SK-N-SH (cell line): ENCODE measurements at regions not wholly inside any gene's neighbourhood (a gene's known extent, or its start where the extent isn't known, plus 50 kb on each side); places are given as distances from the start of the nearest gene placed in this dataset.

ENCODE experiments used
- CTCF ChIA-PET: fragments of 300-600, 350-600 bp; formaldehyde crosslinking; extraction: SDS; loops from one replicate; lab custom pipeline; 2021; lab: Yijun Ruan, JAX
- POLR2A ChIA-PET: fragments of 350-600 bp; sonication (Branson Sonifier 250); formaldehyde crosslinking; extraction: SDS; loops from one replicate; lab custom pipeline; 2020; ENCODE audit warnings: antibody characterized with exemption, inconsistent platforms; lab: Yijun Ruan, JAX
- DNase-seq: peaks from one replicate; pipeline ENCODE4 v3.0.0; 2012
- H2AFZ ChIP-seq: fragments of 200-600 bp; sonication (generic); 2 replicates; pipeline ENCODE4 v1.8.1; 2016; ENCODE audit warnings: antibody characterized with exemption, mild to moderate bottlenecking, low read depth
- H3F3A ChIP-seq: fragments of 200-600 bp; sonication (generic); replicated peaks from 2 replicates; pipeline ENCODE3; 2016; ENCODE audit warnings: antibody characterized with exemption, mild to moderate bottlenecking; ENCODE audit not compliant: insufficient read depth
- H3K27ac ChIP-seq, 2 experiments: fragments of 200-500 bp in 1 of 2; fragments of 200-600 bp in 1 of 2; sonication (Bioruptor generic) in 1 of 2; sonication (generic), shearing (Covaris generic) in 1 of 2; 2 replicates each; pipeline versions ENCODE4 v1.5.1 to v1.6.1; 2014 to 2016; ENCODE audit warnings: low read depth in 2 of 2, inconsistent platforms in 1 of 2, low read length in 1 of 2, mild to moderate bottlenecking in 1 of 2, mixed read lengths in 1 of 2
- H3K27me3 ChIP-seq: fragments of 200-600 bp; sonication (generic), shearing (Covaris generic); 2 replicates; pipeline ENCODE4 v1.6.1; 2016; ENCODE audit warnings: mixed run types; ENCODE audit not compliant: insufficient read depth
- H3K36me3 ChIP-seq, 2 experiments: fragments of 200-500 bp in 1 of 2; fragments of 200-600 bp in 1 of 2; sonication (Bioruptor generic) in 1 of 2; sonication (generic) in 1 of 2; replicated peaks in 1 of 2; 2 replicates each; pipeline versions ENCODE3 to v1.5.1; 2014 to 2016; ENCODE audit warnings: low read length in 1 of 2, mild to moderate bottlenecking in 1 of 2; ENCODE audit not compliant: insufficient read depth in 2 of 2, control insufficient read depth in 1 of 2
- H3K4me1 ChIP-seq, 2 experiments: fragments of 200-500 bp in 1 of 2; fragments of 200-600 bp in 1 of 2; sonication (Bioruptor generic) in 1 of 2; sonication (generic), shearing (Covaris generic) in 1 of 2; 2 replicates each; pipeline versions ENCODE4 v1.5.1 to v1.6.1; 2014 to 2016; ENCODE audit warnings: low read depth in 1 of 2, low read length in 1 of 2, mixed run types in 1 of 2; ENCODE audit not compliant: insufficient read depth in 2 of 2, control insufficient read depth in 1 of 2
- H3K4me2 ChIP-seq: fragments of 200-600 bp; sonication (generic), shearing (Covaris generic); 2 replicates; pipeline ENCODE4 v1.6.1; 2017; ENCODE audit warnings: mixed run types
- H3K4me3 ChIP-seq, 2 experiments: fragments of 200-500 bp in 1 of 2; fragments of 200-600 bp in 1 of 2; sonication (Bioruptor generic) in 1 of 2; sonication (generic), shearing (Covaris generic) in 1 of 2; 2 replicates each; pipeline versions ENCODE4 v1.5.1 to v1.8.1; 2014 to 2016; ENCODE audit warnings: low read depth in 2 of 2, inconsistent platforms in 1 of 2, low read length in 1 of 2, mild to moderate bottlenecking in 1 of 2, mixed read lengths in 1 of 2, moderate library complexity in 1 of 2
- H3K79me2 ChIP-seq: fragments of 200-600 bp; sonication (generic); 2 replicates; pipeline ENCODE4 v1.8.1; 2017; ENCODE audit warnings: mild to moderate bottlenecking; ENCODE audit not compliant: insufficient read depth
- H3K9ac ChIP-seq: fragments of 200-600 bp; sonication (generic); 2 replicates; pipeline ENCODE4 v1.6.1; 2017; ENCODE audit warnings: mixed run types
- H3K9me2 ChIP-seq: fragments of 200-600 bp; sonication (generic); 2 replicates; pipeline ENCODE4 v1.6.1; 2017; ENCODE audit warnings: mixed run types
- H3K9me3 ChIP-seq: fragments of 200-600 bp; sonication (generic); 2 replicates; pipeline ENCODE4 v1.6.1; 2017; ENCODE audit warnings: mixed run types, mild to moderate bottlenecking, moderate library complexity
- H4K20me1 ChIP-seq: fragments of 200-600 bp; sonication (generic); 2 replicates; pipeline ENCODE4 v1.6.1; 2017; ENCODE audit warnings: mild to moderate bottlenecking, mixed run types; ENCODE audit not compliant: insufficient read depth
- CHD2 ChIP-seq: fragments of 150-350 bp; IDR thresholded peaks from 2 replicates; pipeline ENCODE4 v1.6.1; 2018; ENCODE audit warnings: low read length; ENCODE audit not compliant: partially characterized antibody
- EP300 ChIP-seq, 2 experiments: IDR thresholded peaks; 2 replicates each; pipeline versions ENCODE4 v1.4.0 to v1.6.1; 2012; ENCODE audit warnings: borderline replicate concordance in 1 of 2, low read depth in 1 of 2, low read length in 1 of 2
- EZH2phosphoT487 ChIP-seq: fragments of 200-600 bp; sonication (generic); IDR thresholded peaks from 2 replicates; pipeline ENCODE4 v1.6.1; 2017; ENCODE audit warnings: low read depth, mixed run types, mild to moderate bottlenecking, antibody characterized with exemption, moderate library complexity, borderline replicate concordance
- FOXM1 ChIP-seq: IDR thresholded peaks from 2 replicates; pipeline ENCODE4 v1.4.0; 2012; ENCODE audit warnings: low read depth, mild to moderate bottlenecking
- GABPA ChIP-seq: IDR thresholded peaks from 2 replicates; pipeline ENCODE4 v1.4.0; 2012; ENCODE audit warnings: low read depth, mild to moderate bottlenecking
- GATA2 ChIP-seq: sonication (generic); formaldehyde crosslinking; IDR thresholded peaks from 2 replicates; pipeline ENCODE4 v1.5.0; 2020; ENCODE audit warnings: mild to moderate bottlenecking, missing genetic modification reagents
- MAX ChIP-seq: IDR thresholded peaks from 2 replicates; pipeline ENCODE4 v1.4.0; 2012; ENCODE audit warnings: low read depth
- MXI1 ChIP-seq: IDR thresholded peaks from 2 replicates; pipeline ENCODE4 v1.6.1; 2012; ENCODE audit warnings: mild to moderate bottlenecking, low read depth, low read length, improper control_type of control experiment
- NFIC ChIP-seq: IDR thresholded peaks from 2 replicates; pipeline ENCODE4 v1.4.0; 2012; ENCODE audit warnings: borderline replicate concordance
- RAD21 ChIP-seq: IDR thresholded peaks from 2 replicates; pipeline ENCODE4 v1.6.1; 2012; ENCODE audit warnings: mild to moderate bottlenecking, low read length
- REST ChIP-seq: IDR thresholded peaks from 2 replicates; pipeline ENCODE4 v1.6.1; 2012; ENCODE audit warnings: mild to moderate bottlenecking, low read depth, low read length, moderate library complexity
- RXRA ChIP-seq: IDR thresholded peaks from 2 replicates; pipeline ENCODE4 v1.4.0; 2012; ENCODE audit warnings: low read depth, mild to moderate bottlenecking, borderline replicate concordance
- TAF1 ChIP-seq: IDR thresholded peaks from 2 replicates; pipeline ENCODE4 v1.6.1; 2012; ENCODE audit warnings: low read depth, mild to moderate bottlenecking, low read length, moderate library complexity, borderline replicate concordance
- TCF12 ChIP-seq: IDR thresholded peaks from 2 replicates; pipeline ENCODE4 v1.4.0; 2012
- TEAD4 ChIP-seq: IDR thresholded peaks from 2 replicates; pipeline ENCODE4 v1.4.0; 2012; ENCODE audit warnings: mild to moderate bottlenecking, borderline replicate concordance; ENCODE audit not compliant: insufficient read depth

GRCh38 chr5:155129513-155129880, 115.9 kb downstream of the KIF4B start:
- Histone ChIP-seq H3K4me1 (peaks cover 0 to 3% of the 10 kb centered on the region in 2 experiments; a peak in 1 of 4 replicates), H3K9me2 (no peaks in the 10 kb centered on the region), H3K9me3 (no peaks in the 10 kb centered on the region), H3K4me2 (no peak overlapping the region), H4K20me1 (no peaks in the 10 kb centered on the region), H3K9ac (no peak overlapping the region), H3K27ac (no peak overlapping the region), H3K36me3 (no peaks in the 10 kb centered on the region), H3K4me3 (no peak overlapping the region), H3K27me3 (no peaks in the 10 kb centered on the region), H2AFZ (no peak overlapping the region), H3K79me2 (no peaks in the 10 kb centered on the region), H3F3A (no peaks in the 10 kb centered on the region)
- DNase-seq = no peak
- CTCF ChIA-PET = interaction anchor here (2.3 kb wide), 1 partner anchor 10 kb away, joined by 20 read pairs; no protein-coding TSS in a partner anchor
- TF ChIP-seq FOXM1 (no peak), RXRA (no peak), EP300 (IDR thresholded peaks at IDR 0.05; ENCODE audit: borderline replicate concordance in 1 of 2, low read depth in 1 of 2, low read length in 1 of 2) (no peak), NFIC (no peak), RAD21 (no peak), REST (no peak), TEAD4 (no peak), GATA2 (CRISPR knock-in tag) (no peak)
- POLR2A ChIA-PET = no interaction called here

- no peak overlapping the region for H3K4me2 ChIP-seq
- peaks cover 0 to 3% of the 10 kb centered on the region in 2 experiments; a peak in 1 of 4 replicates for H3K4me1 ChIP-seq
- no peaks in the 10 kb centered on the region for H3K27me3 ChIP-seq
- CTCF ChIA-PET = interaction anchor here (1.0 kb wide), 1 partner anchor 457 kb away, joined by 3 read pairs; no protein-coding TSS in a partner anchor
- no peaks in the 10 kb centered on the region for H3K79me2 ChIP-seq
- POLR2A ChIA-PET = no interaction called here
- H3K9me3 ChIP-seq = no peaks in the 10 kb centered on the region
- H2AFZ ChIP-seq = no peak overlapping the region
- H3K4me3 ChIP-seq = no peak overlapping the region
- no peak for TF ChIP-seq TEAD4
- TF ChIP-seq MAX = no peak
- TF ChIP-seq MXI1 = no peak
- TF ChIP-seq TCF12 = no peak
- no peak for TF ChIP-seq FOXM1
- TF ChIP-seq TAF1 = no peak
- TF ChIP-seq CHD2 = no peak
- TF ChIP-seq EZH2phosphoT487 = no peak
- TF ChIP-seq RXRA = no peak
- TF ChIP-seq GABPA = no peak
- no peaks in the 10 kb centered on the region for H3K36me3 ChIP-seq
- no peaks in the 10 kb centered on the region for H4K20me1 ChIP-seq
- no peak for DNase-seq
- no peaks in the 10 kb centered on the region for H3K9me2 ChIP-seq
- H3K27ac ChIP-seq = no peak overlapping the region
- H3K9ac ChIP-seq = no peak overlapping the region
- H3F3A ChIP-seq = no peaks in the 10 kb centered on the region
Observed at GRCh38 chr5:155134130-155134529, 120.6 kb downstream of the KIF4B start.
